ENCODE measurements at regions not wholly inside any gene's neighbourhood (a gene's known extent, or its start where the extent isn't known, plus 50 kb on each side); places are given as distances from the start of the nearest gene placed in this dataset.

GRCh38 chr10:78852466-78853240 lies 216.1 kb upstream of the ZMIZ1 start:
- H3K36me3 Mint-ChIP-seq (ENCODE audit: insufficient read depth, unreplicated experiment): no peaks in the 10 kb centered on the region
- no peak overlapping the region for H3K27ac Mint-ChIP-seq (ENCODE audit: unreplicated experiment)
- H3K4me1 Mint-ChIP-seq (ENCODE audit: low read depth, unreplicated experiment): no peaks in the 10 kb centered on the region
- TF ChIP-seq CTCF (IDR thresholded peaks at IDR 0.05; ENCODE audit: unreplicated experiment): peak; percentile 36
- H3K9me3 Mint-ChIP-seq (ENCODE audit: low read depth, unreplicated experiment): no peaks in the 10 kb centered on the region
- BruUV-seq (replicated peaks): no TSS peak
- intact Hi-C loops (cut with micrococcal nuclease; ENCODE audit: unreplicated experiment): no loop called here
- H3K4me3 Mint-ChIP-seq (ENCODE audit: low read depth, unreplicated experiment): no peak overlapping the region
- CTCF ChIA-PET: no interaction called here
- no peak for DNase-seq
- peaks cover 17% of the 10 kb centered on the region for H3K27me3 Mint-ChIP-seq (ENCODE audit: unreplicated experiment)

DNA sequence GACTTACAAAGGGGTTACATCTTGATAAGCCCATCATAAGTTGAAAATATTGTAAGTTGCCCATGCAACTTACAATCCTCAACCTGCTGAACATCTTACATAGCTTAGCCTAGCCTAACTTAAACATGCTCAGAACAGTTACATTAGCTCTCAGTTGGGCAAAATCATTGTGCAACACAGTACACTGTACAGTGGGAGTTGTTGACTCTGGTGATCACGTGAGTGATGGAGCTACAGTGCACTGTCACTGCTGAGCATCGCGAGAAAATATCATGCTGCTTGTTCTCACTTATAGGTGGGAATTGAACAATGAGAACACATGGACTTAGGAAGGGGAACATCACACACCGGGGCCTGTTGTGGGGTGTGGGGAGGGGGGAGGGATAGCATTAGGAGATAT lies 214.9 kb upstream of the ZMIZ1 start:
- Mint-ChIP-seq H3K27ac (ENCODE audit: unreplicated experiment) (no peak overlapping the region), H3K4me1 (ENCODE audit: low read depth, unreplicated experiment) (no peaks in the 10 kb centered on the region), H3K27me3 (ENCODE audit: unreplicated experiment) (peaks cover 14% of the 10 kb centered on the region), H3K4me3 (ENCODE audit: low read depth, unreplicated experiment) (no peak overlapping the region), H3K9me3 (ENCODE audit: low read depth, unreplicated experiment) (no peaks in the 10 kb centered on the region), H3K36me3 (ENCODE audit: insufficient read depth, unreplicated experiment) (no peaks in the 10 kb centered on the region)
- TF ChIP-seq CTCF (IDR thresholded peaks at IDR 0.05; ENCODE audit: unreplicated experiment): no peak
- CTCF ChIA-PET: no interaction called here
- BruUV-seq (replicated peaks): no TSS peak
- DNase-seq: no peak
- intact Hi-C loops (cut with micrococcal nuclease; ENCODE audit: unreplicated experiment): no loop called here

GRCh38 chr10:78856421-78856820 lies 212.3 kb upstream of the ZMIZ1 start:
- Mint-ChIP-seq H3K4me3 (ENCODE audit: low read depth, unreplicated experiment) (no peak overlapping the region), H3K27me3 (ENCODE audit: unreplicated experiment) (no peaks in the 10 kb centered on the region), H3K27ac (ENCODE audit: unreplicated experiment) (no peak overlapping the region), H3K4me1 (ENCODE audit: low read depth, unreplicated experiment) (no peaks in the 10 kb centered on the region), H3K9me3 (ENCODE audit: low read depth, unreplicated experiment) (no peaks in the 10 kb centered on the region), H3K36me3 (ENCODE audit: insufficient read depth, unreplicated experiment) (no peaks in the 10 kb centered on the region)
- intact Hi-C loops (cut with micrococcal nuclease; ENCODE audit: unreplicated experiment): no loop called here
- CTCF ChIA-PET: interaction anchor here (0.7 kb wide), 1 partner anchor 29 kb away, joined by 3 read pairs; no protein-coding TSS in a partner anchor
- BruUV-seq (replicated peaks): no TSS peak
- DNase-seq: no peak
- no peak for TF ChIP-seq CTCF (IDR thresholded peaks at IDR 0.05; ENCODE audit: unreplicated experiment)

DNA sequence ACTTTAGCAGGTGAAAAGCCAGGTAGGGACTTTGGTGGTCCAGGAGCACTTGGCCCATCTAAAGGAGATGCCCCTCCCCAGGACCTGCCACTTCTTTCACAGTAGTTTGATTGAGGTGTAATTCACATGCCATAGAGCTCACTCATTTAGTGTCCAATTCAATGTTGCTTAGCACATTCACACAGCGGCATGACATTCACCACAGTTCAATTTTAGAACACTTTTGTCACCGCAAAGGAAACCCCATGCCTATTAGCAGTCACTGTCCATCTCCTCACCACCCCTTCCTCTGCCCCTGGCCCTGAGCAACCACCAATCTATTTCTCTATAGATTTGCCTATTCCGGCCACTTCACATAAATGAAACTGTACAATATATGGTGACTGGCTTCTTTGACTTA lies 211.6 kb upstream of the ZMIZ1 start:
- no TSS peak for BruUV-seq (replicated peaks)
- no peak for TF ChIP-seq CTCF (IDR thresholded peaks at IDR 0.05; ENCODE audit: unreplicated experiment)
- H3K4me3 Mint-ChIP-seq (ENCODE audit: low read depth, unreplicated experiment): no peak overlapping the region
- no peak overlapping the region for H3K27ac Mint-ChIP-seq (ENCODE audit: unreplicated experiment)
- CTCF ChIA-PET: no interaction called here
- no peaks in the 10 kb centered on the region for H3K27me3 Mint-ChIP-seq (ENCODE audit: unreplicated experiment)
- intact Hi-C loops (cut with micrococcal nuclease; ENCODE audit: unreplicated experiment): no loop called here
- H3K4me1 Mint-ChIP-seq (ENCODE audit: low read depth, unreplicated experiment): peaks cover 5% of the 10 kb centered on the region
- H3K36me3 Mint-ChIP-seq (ENCODE audit: insufficient read depth, unreplicated experiment): no peaks in the 10 kb centered on the region
- H3K9me3 Mint-ChIP-seq (ENCODE audit: low read depth, unreplicated experiment): no peaks in the 10 kb centered on the region
- DNase-seq: no peak
